ENCODE measurements at regions not wholly inside any gene's neighbourhood (a gene's known extent, or its start where the extent isn't known, plus 50 kb on each side); places are given as distances from the start of the nearest gene placed in this dataset.

- TF ChIP-seq FOXM1 (IDR thresholded peaks at IDR 0.05; ENCODE audit: borderline replicate concordance) (no peak), SP1 (IDR thresholded peaks at IDR 0.05) (no peak), ELF4 (IDR thresholded peaks at IDR 0.05) (no peak), TARDBP (IDR thresholded peaks at IDR 0.05) (no peak), LEF1 (IDR thresholded peaks at IDR 0.05; ENCODE audit: borderline replicate concordance) (no peak), FOXA1 (IDR thresholded peaks at IDR 0.05) (no peak), NFRKB (IDR thresholded peaks at IDR 0.05) (no peak), ARNT (IDR thresholded peaks at IDR 0.05) (no peak), FOXK2 (IDR thresholded peaks at IDR 0.05) (no peak), SUZ12 (IDR thresholded peaks at IDR 0.05) (no peak), BHLHE40 (IDR thresholded peaks at IDR 0.05; ENCODE audit: borderline replicate concordance) (no peak), HDGF (IDR thresholded peaks at IDR 0.05; ENCODE audit: borderline replicate concordance) (no peak), L3MBTL2 (conservative IDR thresholded peaks at IDR 0.05) (no peak)
- TF ChIP-seq, protein P1, sequence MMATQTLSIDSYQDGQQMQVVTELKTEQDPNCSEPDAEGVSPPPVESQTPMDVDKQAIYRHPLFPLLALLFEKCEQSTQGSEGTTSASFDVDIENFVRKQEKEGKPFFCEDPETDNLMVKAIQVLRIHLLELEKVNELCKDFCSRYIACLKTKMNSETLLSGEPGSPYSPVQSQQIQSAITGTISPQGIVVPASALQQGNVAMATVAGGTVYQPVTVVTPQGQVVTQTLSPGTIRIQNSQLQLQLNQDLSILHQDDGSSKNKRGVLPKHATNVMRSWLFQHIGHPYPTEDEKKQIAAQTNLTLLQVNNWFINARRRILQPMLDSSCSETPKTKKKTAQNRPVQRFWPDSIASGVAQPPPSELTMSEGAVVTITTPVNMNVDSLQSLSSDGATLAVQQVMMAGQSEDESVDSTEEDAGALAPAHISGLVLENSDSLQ (IDR thresholded peaks at IDR 0.05) = no peak
Measured at GRCh38 chr1:4880626-4881025, 226.2 kb downstream of the AJAP1 start.

Data from HEK293T (cell line).